Stimulated activated CD4-positive, alpha-beta T cell treated with anti-CD3 and anti-CD28 coated beads, Interleukin-1b, Interleukin-23, amount 100 ng/mL, for 24 hours (primary cell): ENCODE measurements at regions not wholly inside any gene's neighbourhood (a gene's known extent, or its start where the extent isn't known, plus 50 kb on each side); places are given as distances from the start of the nearest gene placed in this dataset.

Source experiments
- DNase-seq, 4 experiments: peaks; one replicate each; pipeline ENCODE4 v3.0.0-alpha.2; 2020; ENCODE audit warnings: low read depth in 4 of 4, low spot score in 1 of 4

- no peak for DNase-seq
Observed at GRCh38 chr6:40082278-40083043, 148.2 kb upstream of the MOCS1 start.

DNA sequence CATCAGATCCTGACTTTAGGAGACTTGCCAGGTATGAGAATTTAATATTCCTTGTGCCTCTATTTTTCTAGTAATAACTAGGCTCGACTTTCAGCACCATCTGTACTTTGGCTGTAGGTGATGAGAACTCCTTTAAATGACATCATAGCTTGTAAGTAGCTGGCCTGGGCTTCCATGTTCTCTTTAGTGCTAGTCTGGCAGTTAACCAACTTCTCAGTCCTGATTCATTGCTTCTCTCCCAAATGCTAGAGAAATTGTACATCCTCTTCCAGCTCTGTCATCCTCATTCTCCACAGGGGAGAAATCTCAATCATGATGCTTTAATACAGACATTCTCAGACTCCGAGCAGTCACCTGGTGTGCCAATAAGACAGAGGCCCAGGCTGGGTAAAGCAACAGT, 143.5 kb upstream of the MOCS1 start:
- DNase-seq, result no peak

- no peak for DNase-seq
Observed at GRCh38 chr6:40077315-40077714, 143.1 kb upstream of the MOCS1 start.

DNA sequence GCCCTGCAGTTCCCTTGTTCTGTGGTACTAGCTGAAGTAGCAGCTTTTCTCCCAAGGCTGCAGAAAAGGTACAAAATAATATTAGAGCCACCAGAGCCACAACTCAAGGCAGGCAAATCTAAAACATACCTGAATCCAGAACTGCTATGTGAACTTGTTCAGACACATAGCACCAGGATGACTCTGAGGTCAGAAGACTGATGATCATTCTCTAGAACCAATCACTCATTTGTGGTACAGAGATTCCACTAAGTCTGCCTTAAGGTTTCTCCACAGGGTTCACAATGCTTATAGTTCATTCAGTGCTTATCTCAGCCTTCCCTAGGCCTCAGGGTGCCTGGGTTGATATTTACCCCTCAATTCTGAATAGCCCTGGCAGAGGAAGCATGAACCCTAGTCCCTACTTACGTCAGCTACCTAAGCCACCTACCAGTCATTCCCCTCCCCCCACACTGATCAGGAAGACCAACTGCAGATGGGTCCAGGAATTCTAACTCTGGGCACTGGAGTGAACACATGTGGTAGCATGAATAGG, 140.9 kb upstream of the MOCS1 start:
- no peak for DNase-seq

GRCh38 chr6:40074306-40075055, 140.2 kb upstream of the MOCS1 start:
- DNase-seq, result no peak

DNA sequence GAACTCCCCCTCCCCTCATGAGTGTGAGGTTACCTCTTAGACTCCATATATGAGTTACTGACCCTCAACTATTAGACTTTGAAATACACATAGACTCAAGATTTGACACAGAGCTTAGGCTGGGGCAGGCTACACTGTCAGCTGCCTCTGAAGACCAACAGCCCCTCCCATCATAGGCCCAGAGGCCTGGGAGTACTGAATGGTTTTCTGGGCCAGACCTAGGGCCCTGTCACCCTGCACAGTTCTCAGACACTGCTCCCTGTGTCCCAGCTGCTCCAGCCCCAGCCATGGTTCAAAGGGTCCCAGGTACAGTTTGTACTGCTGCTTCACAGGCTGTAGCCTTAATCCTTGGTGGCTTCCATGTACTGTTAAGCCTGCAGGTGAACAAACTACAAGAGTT, 132.1 kb upstream of the MOCS1 start:
- DNase-seq, result no peak

GRCh38 chr6:40056865-40057264, 122.6 kb upstream of the MOCS1 start:
- DNase-seq, result no peak

DNA sequence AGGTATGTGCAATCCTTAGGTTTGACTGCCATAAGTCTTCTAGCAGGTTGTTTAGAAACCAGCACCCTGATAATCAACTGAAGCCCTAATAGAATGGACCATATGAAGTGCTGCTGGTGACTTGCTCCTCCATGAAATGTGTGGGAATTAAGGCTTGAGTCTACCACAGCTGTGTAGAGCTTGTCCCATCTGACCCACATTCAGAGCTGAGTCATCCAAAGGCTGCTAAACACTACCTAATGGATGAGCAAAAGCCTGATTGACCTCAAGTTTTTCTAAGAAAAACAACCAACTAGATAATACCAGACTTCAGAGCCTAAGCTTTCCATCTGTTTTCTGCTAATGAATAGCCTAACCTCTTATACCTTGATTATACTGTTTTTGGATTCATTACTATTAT, 120.3 kb upstream of the MOCS1 start:
- DNase-seq, result no peak

GRCh38 chr6:40054186-40054585, 119.9 kb upstream of the MOCS1 start:
- DNase-seq, result no peak

DNA sequence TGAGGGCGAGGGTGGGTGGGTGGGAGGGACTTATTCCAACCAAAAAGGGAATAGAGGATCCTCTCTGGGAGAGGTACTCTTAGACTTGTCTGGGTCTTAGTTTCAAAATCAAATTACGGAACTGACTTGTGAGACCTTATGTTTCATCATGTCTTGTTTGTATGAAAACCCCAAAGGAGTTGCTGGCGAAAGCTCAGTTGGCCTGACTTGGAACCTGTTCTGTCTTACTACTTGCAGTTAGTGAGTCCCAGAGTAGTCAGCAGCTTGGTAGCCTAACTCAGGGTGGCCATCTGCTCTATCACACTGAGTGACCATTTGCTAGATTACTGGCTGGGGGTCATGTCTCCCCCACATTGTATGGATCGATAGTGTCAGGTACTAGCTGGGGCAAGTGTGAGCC, 114.9 kb upstream of the MOCS1 start:
- no peak for DNase-seq

- no peak for DNase-seq
Observed at GRCh38 chr6:40044196-40044595, 109.9 kb upstream of the MOCS1 start.

DNA sequence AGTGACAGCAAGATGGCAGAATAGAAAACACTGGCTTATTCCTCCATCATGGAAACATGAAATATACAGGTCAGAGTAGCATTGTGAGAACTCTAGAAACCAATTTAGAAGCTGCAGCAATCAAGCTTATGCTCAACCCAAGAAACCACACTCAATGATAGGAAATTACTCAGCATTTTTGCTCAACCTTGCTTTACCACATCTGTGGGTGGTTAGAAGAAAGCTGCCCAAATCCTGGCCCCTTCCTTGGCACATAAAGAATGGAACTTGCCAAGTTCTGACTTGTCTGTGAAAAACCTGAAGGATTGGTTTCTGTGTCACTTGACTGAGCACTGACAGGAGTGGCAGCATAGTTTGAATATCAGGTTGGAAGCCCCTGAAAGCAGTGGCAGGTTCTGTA, 108.0 kb upstream of the MOCS1 start:
- DNase-seq, result no peak

DNA sequence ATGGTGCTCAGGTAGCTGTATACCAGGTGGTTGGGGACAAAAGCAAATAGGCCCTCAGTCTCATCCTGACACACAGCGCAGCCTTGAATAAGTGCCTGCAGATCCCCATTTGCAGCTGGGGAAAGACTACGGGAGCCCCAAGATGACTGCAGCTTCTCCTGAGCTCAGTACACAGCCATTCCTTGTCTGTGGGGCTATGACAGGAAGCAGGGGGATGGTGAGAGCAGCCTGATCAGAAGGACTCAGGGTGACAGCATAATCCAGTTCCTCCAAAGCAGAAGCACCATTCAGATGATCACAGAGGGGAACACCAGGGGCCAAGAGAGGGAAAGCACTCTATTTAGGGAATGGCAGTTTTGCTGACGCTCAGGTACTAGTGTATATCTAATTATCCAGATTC, 104.8 kb upstream of the MOCS1 start:
- DNase-seq, result no peak

DNA sequence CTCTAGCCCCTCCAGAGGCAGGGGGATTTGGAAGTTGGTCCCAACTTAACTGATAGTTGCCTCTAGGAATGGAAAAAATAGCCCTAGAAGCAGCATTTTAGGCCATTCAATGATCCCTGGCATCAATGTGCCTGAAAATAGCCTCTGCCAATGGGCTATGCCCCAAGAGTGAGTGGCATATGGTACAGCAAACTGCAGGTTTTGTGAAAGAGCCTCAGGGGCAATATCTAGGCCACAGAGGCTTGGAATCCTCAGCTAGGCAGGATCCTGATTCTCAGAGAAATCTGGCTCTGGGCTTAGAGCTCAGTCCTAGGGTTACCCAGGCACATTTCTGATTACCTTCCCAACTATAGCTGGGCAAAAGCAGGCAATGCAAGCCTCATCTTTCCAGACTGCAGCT, 104.4 kb upstream of the MOCS1 start:
- DNase-seq, result no peak

GRCh38 chr6:40037271-40037670, 103.0 kb upstream of the MOCS1 start:
- no peak for DNase-seq

DNA sequence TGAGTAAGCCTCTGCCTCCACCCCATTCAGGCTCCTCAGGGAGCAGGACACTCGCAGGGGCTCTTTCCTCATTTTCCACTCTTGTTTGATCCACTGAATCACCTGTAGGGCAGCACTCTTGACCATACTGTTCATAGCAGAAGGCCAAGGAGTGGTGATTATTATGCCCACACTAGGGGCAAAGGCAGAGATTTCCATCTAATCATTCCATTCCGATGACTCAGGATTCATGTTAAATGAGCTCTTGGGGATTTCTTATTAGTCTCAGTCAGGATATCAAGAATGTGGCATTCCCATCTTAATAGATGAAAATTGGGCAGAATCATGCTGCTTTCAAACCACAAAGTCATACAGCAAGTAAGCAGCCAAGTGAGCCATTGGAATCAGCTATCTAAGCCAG, 101.9 kb upstream of the MOCS1 start:
- no peak for DNase-seq

DNA sequence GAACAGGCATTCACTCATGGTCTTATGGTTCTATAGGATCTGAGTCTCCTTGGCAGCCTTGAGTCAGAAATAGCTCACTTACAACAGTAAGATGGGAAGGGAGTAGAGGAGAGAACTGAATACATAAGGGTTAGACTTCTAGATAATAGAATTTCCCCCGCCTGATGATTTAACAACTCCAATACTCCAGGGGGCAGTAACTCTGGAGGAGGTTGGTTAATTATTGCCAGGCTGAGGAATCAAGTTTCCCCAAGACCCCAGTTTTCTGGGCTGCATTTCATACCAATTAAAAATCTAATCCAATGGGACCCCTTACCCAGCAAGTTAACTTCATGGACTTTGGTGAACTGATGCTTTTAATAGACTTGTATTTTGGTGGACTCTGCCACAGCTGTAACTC, 94.2 kb upstream of the MOCS1 start:
- DNase-seq, result no peak

- no peak for DNase-seq
Observed at GRCh38 chr6:40022867-40023266, 88.6 kb upstream of the MOCS1 start.

DNA sequence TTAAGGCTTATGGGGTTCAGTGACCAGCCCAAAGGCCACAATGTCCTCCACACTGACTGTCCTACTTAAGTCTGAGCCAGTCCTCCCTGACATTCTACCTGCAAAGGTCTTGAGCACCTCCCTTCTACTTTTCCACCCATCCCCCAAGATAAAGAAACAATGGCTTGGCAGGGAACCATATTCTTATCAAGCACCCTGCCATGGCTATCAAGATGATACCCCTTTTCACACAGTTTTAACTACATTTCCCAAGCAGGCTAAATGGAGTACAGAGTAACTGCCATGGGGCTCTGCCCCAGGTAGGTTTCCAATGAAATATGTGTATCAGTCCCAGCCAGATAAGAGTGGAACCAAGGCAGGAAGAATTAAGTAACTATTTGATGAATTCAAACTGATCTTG, 85.9 kb upstream of the MOCS1 start:
- no peak for DNase-seq

GRCh38 chr6:40015530-40015929, 81.3 kb upstream of the MOCS1 start:
- DNase-seq, result no peak

DNA sequence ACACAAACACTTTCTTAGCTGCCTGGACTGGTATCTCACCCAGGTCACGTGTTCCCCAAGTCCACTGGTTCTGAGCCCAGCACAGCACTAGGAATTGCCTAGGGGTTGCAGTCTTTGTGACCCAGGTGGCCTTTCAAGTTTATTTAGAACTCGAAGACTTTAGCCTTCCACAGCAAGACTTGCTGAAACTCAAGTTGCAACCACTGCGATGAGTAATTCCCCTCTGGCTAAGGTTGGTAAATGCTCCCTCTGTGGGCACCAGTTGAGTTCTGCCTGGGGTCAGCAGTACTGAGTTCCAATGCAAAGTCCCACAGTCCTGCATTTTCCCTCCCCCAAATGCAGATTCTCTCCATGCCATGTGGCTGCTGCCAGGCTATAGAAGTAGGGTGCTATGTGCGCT, 77.6 kb upstream of the MOCS1 start:
- no peak for DNase-seq

GRCh38 chr6:40000964-40001515, 66.8 kb upstream of the MOCS1 start:
- DNase-seq, result no peak
